ENCODE measurements at regions not wholly inside any gene's neighbourhood (a gene's known extent, or its start where the extent isn't known, plus 50 kb on each side); places are given as distances from the start of the nearest gene placed in this dataset.

- DNase-seq = peak; percentile 10
- H3K9me3 Mint-ChIP-seq (ENCODE audit: unreplicated experiment) = peaks cover 2% of the 10 kb centered on the region
- no peak for TF ChIP-seq CTCF (IDR thresholded peaks at IDR 0.05; ENCODE audit: partially characterized antibody, unreplicated experiment)
- H3K27ac Mint-ChIP-seq (ENCODE audit: unreplicated experiment) = no peak overlapping the region
- peaks cover 8% of the 10 kb centered on the region for H3K27me3 Mint-ChIP-seq (ENCODE audit: unreplicated experiment)
- peaks cover 5% of the 10 kb centered on the region for H3K4me1 Mint-ChIP-seq (ENCODE audit: low read depth, unreplicated experiment)
- H3K36me3 Mint-ChIP-seq (ENCODE audit: unreplicated experiment) = no peaks in the 10 kb centered on the region
- H3K4me3 Mint-ChIP-seq (ENCODE audit: unreplicated experiment) = no peak overlapping the region
Measured at GRCh38 chr2:120985997-120986651, 250.5 kb downstream of the GLI2 start.

- Mint-ChIP-seq H3K36me3 (ENCODE audit: unreplicated experiment) (no peaks in the 10 kb centered on the region), H3K4me3 (ENCODE audit: unreplicated experiment) (no peak overlapping the region), H3K27ac (ENCODE audit: unreplicated experiment) (no peak overlapping the region), H3K4me1 (ENCODE audit: low read depth, unreplicated experiment) (peaks cover 5% of the 10 kb centered on the region), H3K27me3 (ENCODE audit: unreplicated experiment) (peaks cover 8% of the 10 kb centered on the region), H3K9me3 (ENCODE audit: unreplicated experiment) (peaks cover 2% of the 10 kb centered on the region)
- no peak for TF ChIP-seq CTCF (IDR thresholded peaks at IDR 0.05; ENCODE audit: partially characterized antibody, unreplicated experiment)
- peak; percentile 3 for DNase-seq
Measured at GRCh38 chr2:120986898-120987650, 251.4 kb downstream of the GLI2 start.

GRCh38 chr2:120988051-120988699, 252.5 kb downstream of the GLI2 start:
- no peak for TF ChIP-seq CTCF (IDR thresholded peaks at IDR 0.05; ENCODE audit: partially characterized antibody, unreplicated experiment)
- Mint-ChIP-seq H3K27me3 (ENCODE audit: unreplicated experiment) (peaks cover 8% of the 10 kb centered on the region), H3K9me3 (ENCODE audit: unreplicated experiment) (peaks cover 2% of the 10 kb centered on the region), H3K27ac (ENCODE audit: unreplicated experiment) (no peak overlapping the region), H3K36me3 (ENCODE audit: unreplicated experiment) (no peaks in the 10 kb centered on the region), H3K4me3 (ENCODE audit: unreplicated experiment) (no peak overlapping the region), H3K4me1 (ENCODE audit: low read depth, unreplicated experiment) (peaks cover 2% of the 10 kb centered on the region)
- peak; percentile 8 for DNase-seq

GRCh38 chr2:120988700-120989511, 253.2 kb downstream of the GLI2 start:
- peaks cover 2% of the 10 kb centered on the region for H3K9me3 Mint-ChIP-seq (ENCODE audit: unreplicated experiment)
- H3K4me3 Mint-ChIP-seq (ENCODE audit: unreplicated experiment) = no peak overlapping the region
- peak; percentile 15 for DNase-seq
- H3K27ac Mint-ChIP-seq (ENCODE audit: unreplicated experiment) = no peak overlapping the region
- H3K27me3 Mint-ChIP-seq (ENCODE audit: unreplicated experiment) = peaks cover 3% of the 10 kb centered on the region
- no peaks in the 10 kb centered on the region for H3K4me1 Mint-ChIP-seq (ENCODE audit: low read depth, unreplicated experiment)
- H3K36me3 Mint-ChIP-seq (ENCODE audit: unreplicated experiment) = peaks cover 2% of the 10 kb centered on the region
- no peak for TF ChIP-seq CTCF (IDR thresholded peaks at IDR 0.05; ENCODE audit: partially characterized antibody, unreplicated experiment)
